Bronchial epithelial cell (primary cell): ENCODE measurements at regions not wholly inside any gene's neighbourhood (a gene's known extent, or its start where the extent isn't known, plus 50 kb on each side); places are given as distances from the start of the nearest gene placed in this dataset.
"Not testable (repeated sequence)": the region's sequence is repeated elsewhere in the genome, so short reads cannot be mapped to it uniquely, and the experiment has no call there.

Source experiments
- DNase-seq: peaks from one replicate; pipeline ENCODE4 v3.0.0-alpha.2; 2010; ENCODE audit warnings: low read depth
- FAIRE-seq: peaks from 2 replicates; lab custom pipeline; 2011; peaks lifted over from hg19 to GRCh38; lab: Jason Lieb, UNC
- H3K27me3 ChIP-seq: 2 replicates; pipeline ENCODE4 v1.5.1; 2011; ENCODE audit warnings: low read length; ENCODE audit not compliant: control insufficient read depth, insufficient read depth
- H3K36me3 ChIP-seq: 2 replicates; pipeline ENCODE4 v1.5.1; 2011; ENCODE audit warnings: low read length; ENCODE audit not compliant: control insufficient read depth, insufficient read depth
- H3K4me3 ChIP-seq: 2 replicates; pipeline ENCODE4 v1.5.1; 2011; ENCODE audit warnings: mild to moderate bottlenecking, low read depth, low read length, control low read depth
- TF ChIP-seq, protein P1 (sequence below): IDR thresholded peaks from 2 replicates; pipeline ENCODE4 v1.5.1; 2011; ENCODE audit warnings: mild to moderate bottlenecking, moderate library complexity, low read length, control low read depth, inconsistent platforms; ENCODE audit not compliant: insufficient read depth, severe bottlenecking

GRCh38 chr3:198096015-198096414, 136.0 kb downstream of the LMLN start:
- FAIRE-seq (no peak), DNase-seq (no peak)
- TF ChIP-seq, protein P1, sequence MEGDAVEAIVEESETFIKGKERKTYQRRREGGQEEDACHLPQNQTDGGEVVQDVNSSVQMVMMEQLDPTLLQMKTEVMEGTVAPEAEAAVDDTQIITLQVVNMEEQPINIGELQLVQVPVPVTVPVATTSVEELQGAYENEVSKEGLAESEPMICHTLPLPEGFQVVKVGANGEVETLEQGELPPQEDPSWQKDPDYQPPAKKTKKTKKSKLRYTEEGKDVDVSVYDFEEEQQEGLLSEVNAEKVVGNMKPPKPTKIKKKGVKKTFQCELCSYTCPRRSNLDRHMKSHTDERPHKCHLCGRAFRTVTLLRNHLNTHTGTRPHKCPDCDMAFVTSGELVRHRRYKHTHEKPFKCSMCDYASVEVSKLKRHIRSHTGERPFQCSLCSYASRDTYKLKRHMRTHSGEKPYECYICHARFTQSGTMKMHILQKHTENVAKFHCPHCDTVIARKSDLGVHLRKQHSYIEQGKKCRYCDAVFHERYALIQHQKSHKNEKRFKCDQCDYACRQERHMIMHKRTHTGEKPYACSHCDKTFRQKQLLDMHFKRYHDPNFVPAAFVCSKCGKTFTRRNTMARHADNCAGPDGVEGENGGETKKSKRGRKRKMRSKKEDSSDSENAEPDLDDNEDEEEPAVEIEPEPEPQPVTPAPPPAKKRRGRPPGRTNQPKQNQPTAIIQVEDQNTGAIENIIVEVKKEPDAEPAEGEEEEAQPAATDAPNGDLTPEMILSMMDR = no peak
- Histone ChIP-seq H3K36me3 (no peaks in the 10 kb centered on the region), H3K27me3 (peaks cover 9% of the 10 kb centered on the region), H3K4me3 (no peak overlapping the region)

DNA sequence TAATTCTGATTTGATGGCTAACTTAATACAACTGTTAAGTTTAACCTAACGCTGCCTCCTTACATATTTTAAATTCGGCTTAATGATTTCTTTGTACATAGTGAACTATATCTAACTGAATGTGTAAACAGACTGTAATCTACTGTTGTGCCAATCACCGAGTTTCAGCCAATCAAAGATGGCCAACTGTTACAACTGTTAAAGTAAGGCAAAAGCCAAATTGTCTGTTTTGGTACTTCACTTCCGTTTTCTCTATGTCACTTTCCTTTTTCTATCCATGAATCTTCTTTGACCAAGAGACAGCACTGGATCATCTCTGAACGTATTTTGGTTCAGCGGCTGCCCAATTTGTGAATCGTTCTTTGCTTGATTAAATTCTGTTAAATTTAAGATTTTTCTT, 137.0 kb downstream of the LMLN start:
- H3K4me3 ChIP-seq = no peak overlapping the region
- TF ChIP-seq, protein P1 = no peak
- H3K27me3 ChIP-seq = peaks cover 9% of the 10 kb centered on the region
- DNase-seq (no peak), FAIRE-seq (no peak)
- no peaks in the 10 kb centered on the region for H3K36me3 ChIP-seq

DNA sequence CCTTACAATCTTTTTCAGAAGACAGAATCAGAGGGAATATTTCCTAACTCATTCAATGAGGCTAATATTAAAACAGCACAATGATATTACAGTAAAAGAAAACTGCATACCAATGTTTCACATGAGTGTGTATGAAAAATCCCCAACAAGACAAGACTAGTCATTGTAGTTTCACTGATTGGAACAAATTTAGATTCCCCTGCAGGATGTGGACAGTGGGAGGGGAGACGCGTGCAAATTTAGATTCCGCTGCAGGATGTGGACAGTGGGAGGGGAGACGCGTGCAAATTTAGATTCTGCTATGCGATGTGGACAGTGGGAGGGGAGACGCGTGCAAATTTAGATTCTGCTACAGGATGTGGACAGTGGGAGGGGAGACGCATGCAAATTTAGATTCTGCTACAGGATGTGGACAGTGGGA, 138.7 kb downstream of the LMLN start:
- FAIRE-seq, H3K4me3 ChIP-seq, H3K27me3 ChIP-seq, DNase-seq, H3K36me3 ChIP-seq: not testable (repeated sequence)

GRCh38 chr3:198103070-198103469, 143.1 kb downstream of the LMLN start:
- H3K27me3 ChIP-seq, H3K4me3 ChIP-seq, H3K36me3 ChIP-seq, FAIRE-seq, DNase-seq: not testable (repeated sequence)

DNA sequence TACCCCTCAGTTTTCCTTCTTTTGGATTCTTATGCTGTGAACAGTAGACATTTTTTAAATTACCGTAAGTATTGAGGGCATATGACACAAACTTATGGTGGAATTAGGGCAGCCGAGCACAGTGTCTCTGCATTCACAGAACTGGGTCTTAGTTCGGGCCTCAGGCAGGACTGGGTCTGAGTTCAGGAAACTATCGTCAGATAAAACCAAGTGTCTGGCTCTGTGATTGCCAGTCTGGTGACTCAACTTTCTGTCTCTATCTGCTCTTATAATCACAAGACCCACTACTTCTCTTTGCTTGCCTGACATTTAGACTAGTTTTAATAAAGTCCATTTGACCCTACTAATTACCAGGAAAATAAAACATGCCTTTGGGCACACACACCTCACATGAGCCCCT, 146.2 kb downstream of the LMLN start:
- Histone ChIP-seq H3K4me3 (no peak overlapping the region), H3K36me3 (no peaks in the 10 kb centered on the region), H3K27me3 (peaks cover 5% of the 10 kb centered on the region)
- TF ChIP-seq, protein P1 = no peak
- DNase-seq (no peak), FAIRE-seq (no peak)

GRCh38 chr3:198107840-198108734, 148.1 kb downstream of the LMLN start:
- H3K36me3 ChIP-seq = no peaks in the 10 kb centered on the region
- TF ChIP-seq, protein P1 = no peak
- DNase-seq = no peak
- no peak for FAIRE-seq
- no peak overlapping the region for H3K4me3 ChIP-seq
- peaks cover 15% of the 10 kb centered on the region for H3K27me3 ChIP-seq

DNA sequence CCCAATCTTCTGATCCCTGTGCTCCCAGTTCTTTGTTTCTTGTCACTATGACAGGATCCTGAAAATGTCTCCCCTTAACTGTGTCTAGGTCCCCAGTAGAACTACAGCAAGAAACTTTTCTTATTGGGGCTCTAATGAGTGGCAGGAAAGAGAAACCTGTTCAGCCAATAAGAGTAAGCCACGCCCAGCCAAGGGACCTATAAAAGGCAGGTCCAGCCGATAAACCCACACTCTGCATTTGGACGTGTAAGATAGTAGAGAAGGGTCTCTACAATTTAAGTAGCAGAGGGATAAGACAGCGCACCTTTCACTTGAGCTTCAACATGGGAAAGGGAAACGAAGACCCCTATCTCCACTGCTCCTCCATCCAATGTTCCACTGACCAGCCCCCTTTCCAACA, 149.9 kb downstream of the LMLN start:
- no peaks in the 10 kb centered on the region for H3K36me3 ChIP-seq
- H3K27me3 ChIP-seq = peaks cover 24% of the 10 kb centered on the region
- TF ChIP-seq, protein P1 = no peak
- FAIRE-seq (no peak), DNase-seq (no peak)
- no peak overlapping the region for H3K4me3 ChIP-seq
